IMR-90 (cell line): ENCODE measurements at regions not wholly inside any gene's neighbourhood (a gene's known extent, or its start where the extent isn't known, plus 50 kb on each side); places are given as distances from the start of the nearest gene placed in this dataset.

Experiments used
- ATAC-seq: fragments of 200-7000 bp; cut with Tn5 transposase; 2 replicates; pipeline ENCODE4 v1.9.1; 2020; ENCODE audit warnings: low read depth, mild to moderate bottlenecking, moderate library complexity
- BruUV-seq: library from RNA; stranded (reverse); fragments of 400-500 nt; replicated peaks from 2 replicates; lab custom pipeline; 2021; lab: Mats Ljungman, UMichigan
- CTCF ChIA-PET: fragments of 300-600 bp; formaldehyde crosslinking; extraction: SDS; loops from one replicate; lab custom pipeline; 2021; ENCODE audit warnings: antibody characterized with exemption; lab: Yijun Ruan, JAX
- POLR2A ChIA-PET: fragments of 300-600 bp; sonication (Branson Sonifier 250); formaldehyde crosslinking; loops from one replicate; lab custom pipeline; 2022; ENCODE audit warnings: antibody characterized with exemption; ENCODE audit not compliant: unreplicated experiment; lab: Charles Lee
- DNase-seq: peaks from one replicate; pipeline ENCODE4 v3.0.0; 2013
- H2AFZ ChIP-seq: replicated peaks from 2 replicates; pipeline ENCODE3; 2013; ENCODE audit warnings: low read length, mild to moderate bottlenecking; ENCODE audit not compliant: poor library complexity
- H2AK5ac ChIP-seq: 2 replicates; pipeline ENCODE4 v1.6.1; 2013; ENCODE audit warnings: low read depth, low read length, inconsistent platforms
- H2AK9ac ChIP-seq: replicated peaks from 2 replicates; pipeline ENCODE3; 2013; ENCODE audit warnings: mild to moderate bottlenecking, low read depth, low read length, moderate library complexity; ENCODE audit not compliant: poor library complexity
- H2BK120ac ChIP-seq: 2 replicates; pipeline ENCODE4 v1.6.1; 2013; ENCODE audit warnings: low read depth, low read length, inconsistent platforms
- H2BK15ac ChIP-seq: 3 replicates; pipeline ENCODE4 v1.6.1; 2013; ENCODE audit warnings: low read depth, low read length, inconsistent platforms
- H2BK20ac ChIP-seq: 2 replicates; pipeline ENCODE4 v1.6.1; 2013; ENCODE audit warnings: low read depth, mild to moderate bottlenecking, inconsistent platforms, low read length, moderate library complexity
- H2BK5ac ChIP-seq: 2 replicates; pipeline ENCODE4 v1.6.1; 2013; ENCODE audit warnings: mild to moderate bottlenecking, low read depth, low read length, inconsistent platforms; ENCODE audit not compliant: poor library complexity, severe bottlenecking
- H3K14ac ChIP-seq: replicated peaks from 2 replicates; pipeline ENCODE4 v1.6.1; 2013; ENCODE audit warnings: low read depth, low read length, inconsistent platforms
- H3K18ac ChIP-seq: 2 replicates; pipeline ENCODE4 v1.6.1; 2013; ENCODE audit warnings: low read depth, low read length, control low read depth
- H3K23ac ChIP-seq: 2 replicates; pipeline ENCODE4 v1.6.1; 2013; ENCODE audit warnings: low read depth, low read length, inconsistent platforms
- H3K27ac ChIP-seq: 2 replicates; pipeline ENCODE4 v1.5.1; 2013; ENCODE audit warnings: mild to moderate bottlenecking, control low read depth, low read length; ENCODE audit not compliant: insufficient read depth
- H3K27me3 ChIP-seq: 2 replicates; pipeline ENCODE4 v1.6.1; 2013; ENCODE audit warnings: low read length; ENCODE audit not compliant: control insufficient read depth, insufficient read depth
- H3K36me3 ChIP-seq: 2 replicates; pipeline ENCODE4 v1.6.1; 2013; ENCODE audit warnings: low read length, mixed read lengths; ENCODE audit not compliant: control insufficient read depth, insufficient read depth
- H3K4ac ChIP-seq: 2 replicates; pipeline ENCODE4 v1.6.1; 2013; ENCODE audit warnings: low read depth, low read length, inconsistent platforms
- H3K4me1 ChIP-seq: 2 replicates; pipeline ENCODE4 v1.6.1; 2013; ENCODE audit warnings: low read length, mixed read lengths; ENCODE audit not compliant: control insufficient read depth, insufficient read depth
- H3K4me2 ChIP-seq: 2 replicates; pipeline ENCODE4 v1.6.1; 2013; ENCODE audit warnings: low read depth, mild to moderate bottlenecking, control low read depth, low read length, moderate library complexity
- H3K4me3 ChIP-seq: 2 replicates; pipeline ENCODE4 v1.5.1; 2013; ENCODE audit warnings: low read depth, mild to moderate bottlenecking, control low read depth, low read length, moderate library complexity; ENCODE audit not compliant: insufficient read depth
- H3K56ac ChIP-seq: 2 replicates; pipeline ENCODE4 v1.6.1; 2013; ENCODE audit warnings: low read length, inconsistent platforms; ENCODE audit not compliant: insufficient read depth; ENCODE audit errors: extremely low read depth
- H3K79me1 ChIP-seq, 2 experiments: 2 replicates each; pipeline ENCODE4 v1.6.1; 2013; ENCODE audit warnings: low read length in 2 of 2, inconsistent platforms in 1 of 2, low read depth in 1 of 2
- H3K9ac ChIP-seq: 2 replicates; pipeline ENCODE4 v1.6.1; 2013; ENCODE audit warnings: low read depth, low read length, control low read depth
- H3K9me1 ChIP-seq: 2 replicates; pipeline ENCODE4 v1.6.1; 2013; ENCODE audit warnings: low read length, inconsistent platforms; ENCODE audit not compliant: insufficient read depth
- H3K9me3 ChIP-seq: 2 replicates; pipeline ENCODE4 v1.6.1; 2013; ENCODE audit warnings: low read length; ENCODE audit not compliant: control insufficient read depth, insufficient read depth
- H4K20me1 ChIP-seq: 2 replicates; pipeline ENCODE4 v1.6.1; 2013; ENCODE audit warnings: low read length, inconsistent platforms; ENCODE audit not compliant: insufficient read depth
- H4K5ac ChIP-seq: 2 replicates; pipeline ENCODE4 v1.6.1; 2013; ENCODE audit warnings: mild to moderate bottlenecking, low read depth, low read length, control low read depth
- H4K8ac ChIP-seq, 2 experiments: 2 replicates each; pipeline ENCODE4 v1.6.1; 2013; ENCODE audit warnings: low read depth in 2 of 2, low read length in 2 of 2, control low read depth in 1 of 2, inconsistent platforms in 1 of 2
- H4K91ac ChIP-seq: 2 replicates; pipeline ENCODE4 v1.6.1; 2013; ENCODE audit warnings: low read depth, low read length, inconsistent platforms; ENCODE audit not compliant: insufficient read depth
- MAFK ChIP-seq: IDR thresholded peaks from 2 replicates; pipeline ENCODE4 v1.6.1; 2012; ENCODE audit warnings: low read depth, low read length, improper control_type of control experiment
- MAZ ChIP-seq: IDR thresholded peaks from 2 replicates; pipeline ENCODE4 v1.6.1; 2012; ENCODE audit warnings: low read depth, mild to moderate bottlenecking, low read length, improper control_type of control experiment, moderate library complexity, borderline replicate concordance
- RFX5 ChIP-seq: IDR thresholded peaks from 2 replicates; pipeline ENCODE4 v1.8.0; 2012; ENCODE audit warnings: low read depth, mild to moderate bottlenecking, low read length, moderate library complexity
- SMC3 ChIP-seq: fragments of 150-350 bp; IDR thresholded peaks from 2 replicates; pipeline ENCODE4 v1.6.1; 2016; ENCODE audit warnings: low read depth, mild to moderate bottlenecking, antibody characterized with exemption, low read length, moderate library complexity
- WGBS, 2 experiments: methylation state at CpG; one replicate each; pipeline versions ENCODE4 v1.1.5 to v1.1.7; 2013; ENCODE audit warnings: missing lambda C conversion rate in 2 of 2; ENCODE audit not compliant: insufficient read length in 1 of 2; ENCODE audit errors: extremely low coverage in 2 of 2; 5-methylcytosine and 5-hydroxymethylcytosine counted together
- dilution Hi-C: fragments of 300-500 bp; cut with HindIII; formaldehyde crosslinking; loops from one replicate; pipeline ENCODE4 v1.14.3; 2018; ENCODE audit warnings: low sequenced_read_pairs; ENCODE audit not compliant: unreplicated experiment
- in situ Hi-C: fragments of 300-500 bp; cut with MboI; formaldehyde crosslinking; loops from 3 replicates; pipeline ENCODE4 v1.14.3; 2019; ENCODE audit warnings: low sequenced_read_pairs, inconsistent platforms, mixed read lengths
- intact Hi-C: fragments of 100-400 bp; cut with micrococcal nuclease; formaldehyde crosslinking; loops from 2 replicates; pipeline ENCODE4 v1.10.0; 2022
- TF ChIP-seq, protein P1 (sequence below): fragments of 150-350 bp; IDR thresholded peaks from 2 replicates; pipeline ENCODE4 v1.6.1; 2016; ENCODE audit warnings: low read depth, mild to moderate bottlenecking, low read length, moderate library complexity, borderline replicate concordance

- H4K5ac ChIP-seq, result no peak overlapping the region
- no peak overlapping the region for H4K91ac ChIP-seq
- H2BK120ac ChIP-seq, result no peak overlapping the region
- no peaks in the 10 kb centered on the region for H3K9me3 ChIP-seq
- no peak overlapping the region for H4K8ac ChIP-seq
- no peak for ATAC-seq
- no peak overlapping the region for H3K14ac ChIP-seq
- no peak overlapping the region for H2AFZ ChIP-seq
- no peak overlapping the region for H3K27ac ChIP-seq
- no peaks in the 10 kb centered on the region for H4K20me1 ChIP-seq
- H3K4me3 ChIP-seq, result no peak overlapping the region
- dilution Hi-C loops, result no loop called here
- H2BK5ac ChIP-seq, result no peak overlapping the region
- WGBS, 2 experiments, result no CpG with 5 or more reads among the region's 3 CpGs
- H2BK20ac ChIP-seq, result no peak overlapping the region
- H3K56ac ChIP-seq, result no peak overlapping the region
- no peaks in the 10 kb centered on the region for H3K4me1 ChIP-seq
- no peak overlapping the region for H3K9ac ChIP-seq
- no peaks in the 10 kb centered on the region for H3K9me1 ChIP-seq
- H2AK9ac ChIP-seq, result no peak overlapping the region
- intact Hi-C loops, result no loop called here
- in situ Hi-C loops, result no loop called here
- H3K36me3 ChIP-seq, result no peaks in the 10 kb centered on the region
- H2BK15ac ChIP-seq, result no peak overlapping the region
- ChIA-PET CTCF (no interaction called here), POLR2A (no interaction called here)
- H3K18ac ChIP-seq, result no peak overlapping the region
- H3K4me2 ChIP-seq, result no peak overlapping the region
- no TSS peak for BruUV-seq
- no peaks in the 10 kb centered on the region for H3K27me3 ChIP-seq
- DNase-seq, result no peak
- H3K79me1 ChIP-seq, result no peaks in the 10 kb centered on the region
- H2AK5ac ChIP-seq, result no peak overlapping the region
- H3K23ac ChIP-seq, result no peak overlapping the region
- TF ChIP-seq, protein P1, sequence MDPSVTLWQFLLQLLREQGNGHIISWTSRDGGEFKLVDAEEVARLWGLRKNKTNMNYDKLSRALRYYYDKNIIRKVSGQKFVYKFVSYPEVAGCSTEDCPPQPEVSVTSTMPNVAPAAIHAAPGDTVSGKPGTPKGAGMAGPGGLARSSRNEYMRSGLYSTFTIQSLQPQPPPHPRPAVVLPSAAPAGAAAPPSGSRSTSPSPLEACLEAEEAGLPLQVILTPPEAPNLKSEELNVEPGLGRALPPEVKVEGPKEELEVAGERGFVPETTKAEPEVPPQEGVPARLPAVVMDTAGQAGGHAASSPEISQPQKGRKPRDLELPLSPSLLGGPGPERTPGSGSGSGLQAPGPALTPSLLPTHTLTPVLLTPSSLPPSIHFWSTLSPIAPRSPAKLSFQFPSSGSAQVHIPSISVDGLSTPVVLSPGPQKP, result no peak
- TF ChIP-seq MAFK, result no peak
- no peak for TF ChIP-seq MAZ
- no peak for TF ChIP-seq RFX5
- TF ChIP-seq SMC3, result no peak
- H3K4ac ChIP-seq, result no peak overlapping the region
These were observed 117.1 kb upstream of the SPTLC3 start for GRCh38 chr20:12891643-12892042.
